ENCODE measurements at regions not wholly inside any gene's neighbourhood (a gene's known extent, or its start where the extent isn't known, plus 50 kb on each side); places are given as distances from the start of the nearest gene placed in this dataset.

GRCh38 chr14:86990396-86990795 lies 1002.6 kb downstream of the GALC start:
- no peak for TF ChIP-seq POLR2AphosphoS5 (IDR thresholded peaks at IDR 0.05)
- no peak for TF ChIP-seq CTCF (IDR thresholded peaks at IDR 0.05)
- TF ChIP-seq POLR2A (IDR thresholded peaks at IDR 0.05; ENCODE audit: low read depth) = no peak
- TF ChIP-seq EP300 (IDR thresholded peaks at IDR 0.05) = no peak
